ENCODE measurements at regions not wholly inside any gene's neighbourhood (a gene's known extent, or its start where the extent isn't known, plus 50 kb on each side); places are given as distances from the start of the nearest gene placed in this dataset.

DNA sequence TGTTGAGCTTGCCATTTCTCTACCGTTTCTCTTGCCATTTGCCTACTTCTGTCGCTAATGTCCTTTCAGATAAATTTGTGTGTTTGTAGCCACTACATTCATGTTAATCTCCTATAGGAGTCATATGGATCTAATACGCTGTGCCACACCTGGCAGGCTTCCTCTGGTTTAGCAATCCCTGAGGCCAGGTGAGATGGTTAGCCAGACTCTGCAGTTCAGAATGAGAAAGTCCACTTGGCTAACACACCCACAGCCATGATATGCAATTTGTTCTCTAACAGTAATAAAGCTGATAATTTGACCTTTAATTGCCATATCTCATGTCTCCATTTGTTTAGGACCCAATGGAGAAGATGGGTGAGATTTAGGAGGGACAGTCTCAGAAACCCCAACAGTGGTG lies 1261.6 kb upstream of the TMEM132C start:
- FAIRE-seq (no peak), DNase-seq (ENCODE audit: low read depth, low spot score) (no peak)
- Histone ChIP-seq H3K4me1 (ENCODE audit: control insufficient read depth, extremely low read depth, insufficient read depth, low read length) (no peaks in the 10 kb centered on the region), H3K79me2 (ENCODE audit: control insufficient read depth, insufficient read depth, low read length) (no peaks in the 10 kb centered on the region), H3K9me1 (replicated peaks; ENCODE audit: control insufficient read depth, extremely low read depth, insufficient read depth, low read length) (no peaks in the 10 kb centered on the region), H3K9me3 (replicated peaks; ENCODE audit: control insufficient read depth, insufficient read depth, low read length) (no peaks in the 10 kb centered on the region), H3K9ac (replicated peaks; ENCODE audit: extremely low read depth, insufficient read depth, low read length) (no peak overlapping the region), H3K36me3 (ENCODE audit: control insufficient read depth in 2 of 2, extremely low read depth in 1 of 2, insufficient read depth in 2 of 2, low read length in 2 of 2) (no peaks in the 10 kb centered on the region), H3K4me3 (replicated peaks in 1 of 3; ENCODE audit: insufficient read depth in 1 of 3, low read depth in 1 of 3, low read length in 3 of 3) (no peak overlapping the region), H2AFZ (ENCODE audit: low read depth, low read length) (no peak overlapping the region), H3K4me2 (ENCODE audit: insufficient read depth, low read length) (no peak overlapping the region), H3K27me3 (ENCODE audit: control insufficient read depth in 2 of 2, insufficient read depth in 2 of 2, low read length in 2 of 2) (no peaks in the 10 kb centered on the region), H3K27ac (ENCODE audit: insufficient read depth, low read depth, low read length) (no peak overlapping the region), H4K20me1 (replicated peaks; ENCODE audit: control insufficient read depth, extremely low read depth, insufficient read depth, low read length) (no peaks in the 10 kb centered on the region)
- CTCF ChIA-PET: no interaction called here
- dilution Hi-C loops (cut with MboI; ENCODE audit: extremely low pct_ligation_motif_present, low sequenced_read_pairs) (no loop called here), intact Hi-C loops (cut with micrococcal nuclease) (no loop called here)
- BruUV-seq (replicated peaks): no TSS peak
- no peak for TF ChIP-seq POLR2AphosphoS5 (IDR thresholded peaks at IDR 0.05; ENCODE audit: insufficient read depth, low read depth, low read length)
- no peak for TF ChIP-seq GATA2 (IDR thresholded peaks at IDR 0.05; ENCODE audit: insufficient read depth, insufficient read length, low read depth, low read length)
- TF ChIP-seq MYC (IDR thresholded peaks at IDR 0.05; ENCODE audit: low read depth, low read length): no peak
- no peak for TF ChIP-seq POLR2A (IDR thresholded peaks at IDR 0.05; ENCODE audit: low read depth, low read length)
- no peak for TF ChIP-seq CTCF (IDR thresholded peaks at IDR 0.05; ENCODE audit: extremely low read depth in 1 of 2, insufficient read depth in 1 of 2, low read depth in 1 of 2, low read length in 2 of 2)
- no peak for TF ChIP-seq FOS (IDR thresholded peaks at IDR 0.05; ENCODE audit: borderline replicate concordance, insufficient read depth, low read length)
- TF ChIP-seq JUN (IDR thresholded peaks at IDR 0.05; ENCODE audit: borderline replicate concordance, insufficient read depth, insufficient read length, low read depth): no peak
- no peak for TF ChIP-seq EZH2 (IDR thresholded peaks at IDR 0.05; ENCODE audit: borderline replicate concordance, low read depth, low read length, severe bottlenecking)
- TF ChIP-seq MAX (IDR thresholded peaks at IDR 0.05; ENCODE audit: insufficient read depth, insufficient read length): no peak
- POLR2A ChIA-PET: no interaction called here

Data from endothelial cell of umbilical vein (primary cell).